Loucy (cell line): ENCODE measurements at regions not wholly inside any gene's neighbourhood (a gene's known extent, or its start where the extent isn't known, plus 50 kb on each side); places are given as distances from the start of the nearest gene placed in this dataset.

Source experiments
- H2AFZ ChIP-seq: fragments of 200-600 bp; sonication (generic); 2 replicates; pipeline ENCODE4 v1.6.0; 2016; ENCODE audit warnings: antibody characterized with exemption, mild to moderate bottlenecking, low read length, moderate library complexity
- H3F3A ChIP-seq: fragments of 200-600 bp; 2 replicates; pipeline ENCODE4 v1.6.0; 2016; ENCODE audit warnings: antibody characterized with exemption, low read depth, mild to moderate bottlenecking
- H3K27me3 ChIP-seq: fragments of 200-600 bp; sonication (generic); 2 replicates; pipeline ENCODE4 v1.6.1; 2014; ENCODE audit warnings: low read length, mild to moderate bottlenecking; ENCODE audit not compliant: insufficient read depth, poor library complexity, severe bottlenecking
- H3K36me3 ChIP-seq: fragments of 200-600 bp; sonication (generic); 2 replicates; pipeline ENCODE4 v1.6.1; 2016; ENCODE audit warnings: low read length; ENCODE audit not compliant: insufficient read depth
- H3K4me1 ChIP-seq: fragments of 200-600 bp; sonication (generic); 2 replicates; pipeline ENCODE4 v1.5.1; 2014; ENCODE audit warnings: low read length, mild to moderate bottlenecking; ENCODE audit not compliant: insufficient read depth, poor library complexity, severe bottlenecking
- H3K4me2 ChIP-seq: fragments of 200-600 bp; sonication (generic); 2 replicates; pipeline ENCODE4 v1.6.0; 2014; ENCODE audit warnings: antibody characterized with exemption, low read length, low read depth, mild to moderate bottlenecking; ENCODE audit not compliant: poor library complexity, severe bottlenecking
- H3K4me3 ChIP-seq: fragments of 200-600 bp; sonication (generic); 2 replicates; pipeline ENCODE4 v1.5.1; 2014; ENCODE audit warnings: low read length, mild to moderate bottlenecking, mixed read lengths; ENCODE audit not compliant: poor library complexity, severe bottlenecking
- H3K79me2 ChIP-seq: fragments of 200-600 bp; sonication (generic); 2 replicates; pipeline ENCODE4 v1.6.1; 2014; ENCODE audit warnings: low read length; ENCODE audit not compliant: insufficient read depth
- H3K9ac ChIP-seq: fragments of 200-600 bp; sonication (generic); 2 replicates; pipeline ENCODE4 v1.6.0; 2014; ENCODE audit warnings: mild to moderate bottlenecking, low read depth, low read length, moderate library complexity; ENCODE audit not compliant: poor library complexity, severe bottlenecking
- H3K9me2 ChIP-seq: fragments of 200-600 bp; sonication (generic); replicated peaks from 2 replicates; pipeline ENCODE4 v1.6.1; 2016; ENCODE audit warnings: low read depth, low read length, mixed read lengths
- H3K9me3 ChIP-seq: fragments of 200-600 bp; sonication (generic); 2 replicates; pipeline ENCODE4 v1.6.1; 2014; ENCODE audit warnings: mild to moderate bottlenecking, antibody characterized with exemption, low read length, low read depth; ENCODE audit not compliant: insufficient read depth
- H4K20me1 ChIP-seq: fragments of 200-600 bp; sonication (generic); 2 replicates; pipeline ENCODE4 v1.6.0; 2014; ENCODE audit warnings: antibody characterized with exemption, low read length, mild to moderate bottlenecking; ENCODE audit not compliant: insufficient read depth, poor library complexity, severe bottlenecking
- CTCF ChIP-seq: fragments of 200-600 bp; sonication (generic); conservative IDR thresholded peaks from 2 replicates; pipeline ENCODE4 v1.5.1; 2014; ENCODE audit warnings: mild to moderate bottlenecking, antibody characterized with exemption, low read length
- EZH2phosphoT487 ChIP-seq: fragments of 200-600 bp; IDR thresholded peaks from 2 replicates; pipeline ENCODE4 v1.6.1; 2018; ENCODE audit warnings: antibody characterized with exemption, mild to moderate bottlenecking, moderate library complexity, borderline replicate concordance

- no peak overlapping the region for H3K4me3 ChIP-seq
- TF ChIP-seq CTCF (no peak), EZH2phosphoT487 (no peak)
- H4K20me1 ChIP-seq = no peaks in the 10 kb centered on the region
- H3F3A ChIP-seq = no peaks in the 10 kb centered on the region
- H3K36me3 ChIP-seq = no peaks in the 10 kb centered on the region
- no peaks in the 10 kb centered on the region for H3K79me2 ChIP-seq
- no peaks in the 10 kb centered on the region for H3K27me3 ChIP-seq
- no peaks in the 10 kb centered on the region for H3K9me2 ChIP-seq
- H2AFZ ChIP-seq = no peak overlapping the region
- no peak overlapping the region for H3K9ac ChIP-seq
- no peak overlapping the region for H3K4me2 ChIP-seq
- no peaks in the 10 kb centered on the region for H3K4me1 ChIP-seq
- no peaks in the 10 kb centered on the region for H3K9me3 ChIP-seq
These were observed 736.2 kb upstream of the CHD1 start for GRCh38 chr5:99664972-99665371.

- no peaks in the 10 kb centered on the region for H3K9me2 ChIP-seq
- no peak overlapping the region for H2AFZ ChIP-seq
- H3K9me3 ChIP-seq = no peaks in the 10 kb centered on the region
- no peaks in the 10 kb centered on the region for H3K36me3 ChIP-seq
- no peaks in the 10 kb centered on the region for H4K20me1 ChIP-seq
- H3K4me1 ChIP-seq = no peaks in the 10 kb centered on the region
- no peak overlapping the region for H3K4me2 ChIP-seq
- no peaks in the 10 kb centered on the region for H3K27me3 ChIP-seq
- no peaks in the 10 kb centered on the region for H3F3A ChIP-seq
- no peak for TF ChIP-seq CTCF
- no peak overlapping the region for H3K9ac ChIP-seq
- no peak overlapping the region for H3K4me3 ChIP-seq
- H3K79me2 ChIP-seq = no peaks in the 10 kb centered on the region
These were observed 722.5 kb upstream of the CHD1 start for GRCh38 chr5:99651298-99651697.

GRCh38 chr5:99646011-99646647 is 717.3 kb upstream of the CHD1 start:
- Histone ChIP-seq H4K20me1 (no peaks in the 10 kb centered on the region), H3K27me3 (no peaks in the 10 kb centered on the region), H3K36me3 (no peaks in the 10 kb centered on the region), H3K79me2 (no peaks in the 10 kb centered on the region), H3K4me2 (no peak overlapping the region), H3K9me2 (no peaks in the 10 kb centered on the region), H3K4me1 (no peaks in the 10 kb centered on the region), H3K4me3 (no peak overlapping the region), H3K9ac (no peak overlapping the region), H3K9me3 (no peaks in the 10 kb centered on the region), H3F3A (no peaks in the 10 kb centered on the region), H2AFZ (no peak overlapping the region)
- TF ChIP-seq EZH2phosphoT487 (no peak), CTCF (no peak)
